HUES64 (cell line): ENCODE measurements at regions not wholly inside any gene's neighbourhood (a gene's known extent, or its start where the extent isn't known, plus 50 kb on each side); places are given as distances from the start of the nearest gene placed in this dataset.

Source experiments
- H3K27ac ChIP-seq: 2 replicates; pipeline ENCODE4 v1.7.0; 2013; ENCODE audit warnings: low read depth, low read length, inconsistent platforms
- H3K27me3 ChIP-seq: 2 replicates; pipeline ENCODE4 v1.6.1; 2013; ENCODE audit warnings: mild to moderate bottlenecking, low read length; ENCODE audit not compliant: insufficient read depth
- H3K36me3 ChIP-seq: 2 replicates; pipeline ENCODE4 v1.6.1; 2013; ENCODE audit warnings: mild to moderate bottlenecking, low read length; ENCODE audit not compliant: insufficient read depth
- H3K4me1 ChIP-seq: 2 replicates; pipeline ENCODE4 v1.6.1; 2013; ENCODE audit warnings: mild to moderate bottlenecking, low read length, moderate library complexity; ENCODE audit not compliant: insufficient read depth
- H3K4me3 ChIP-seq: 2 replicates; pipeline ENCODE4 v1.5.1; 2013; ENCODE audit warnings: mild to moderate bottlenecking, low read length, moderate library complexity
- H3K9ac ChIP-seq: 2 replicates; pipeline ENCODE4 v1.6.1; 2013; ENCODE audit warnings: mild to moderate bottlenecking, low read depth, low read length
- H3K9me3 ChIP-seq: 2 replicates; pipeline ENCODE4 v1.6.1; 2013; ENCODE audit warnings: low read depth, low read length; ENCODE audit not compliant: insufficient read depth
- WGBS: fragments of 150-250, 120-280 bp; methylation state at CpG from one replicate; pipeline ENCODE4 v1.1.7; 2013; ENCODE audit warnings: missing lambda C conversion rate; 5-methylcytosine and 5-hydroxymethylcytosine counted together

GRCh38 chr9:78453450-78453849 is 156.5 kb downstream of the PSAT1 start:
- no peak overlapping the region for H3K9ac ChIP-seq
- no peaks in the 10 kb centered on the region for H3K36me3 ChIP-seq
- H3K4me1 ChIP-seq, result peaks cover 6% of the 10 kb centered on the region; the same call in 1 of the 2 replicates
- 95% methylated on average over 7 of the region's 7 CpGs for WGBS
- no peak overlapping the region for H3K27ac ChIP-seq
- H3K4me3 ChIP-seq, result no peak overlapping the region
- no peaks in the 10 kb centered on the region for H3K9me3 ChIP-seq
- H3K27me3 ChIP-seq, result no peaks in the 10 kb centered on the region

DNA sequence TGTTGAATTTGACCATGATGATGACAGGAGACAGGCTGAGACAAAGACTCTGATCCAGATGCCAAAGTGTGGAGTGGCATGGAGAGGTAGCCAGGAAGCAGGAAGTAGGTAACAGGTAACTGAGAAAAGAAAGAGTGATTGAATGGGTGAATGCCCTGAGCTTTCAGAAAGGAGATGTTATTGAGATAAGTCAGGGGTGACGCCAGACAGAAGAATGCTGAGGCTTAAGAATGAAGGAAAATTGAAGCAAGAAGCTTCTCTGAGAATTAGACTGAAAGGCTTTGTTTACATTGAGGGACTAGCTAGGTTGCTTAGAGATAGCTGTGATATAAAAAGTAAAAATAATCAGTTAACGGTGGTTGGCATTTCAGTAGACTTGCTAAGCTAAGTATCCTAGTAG is 165.7 kb downstream of the PSAT1 start:
- no peak overlapping the region for H3K9ac ChIP-seq
- no peaks in the 10 kb centered on the region for H3K27me3 ChIP-seq
- H3K4me1 ChIP-seq, result no peaks in the 10 kb centered on the region
- no peaks in the 10 kb centered on the region for H3K36me3 ChIP-seq
- H3K9me3 ChIP-seq, result peaks cover 8% of the 10 kb centered on the region; the same call in 1 of the 2 replicates
- no peak overlapping the region for H3K27ac ChIP-seq
- no peak overlapping the region for H3K4me3 ChIP-seq
- 90% methylated on average over 2 of the region's 2 CpGs for WGBS

GRCh38 chr9:78463750-78464149 is 166.8 kb downstream of the PSAT1 start:
- H3K27ac ChIP-seq, result no peak overlapping the region
- no peaks in the 10 kb centered on the region for H3K4me1 ChIP-seq
- 90% methylated on average over 2 of the region's 3 CpGs for WGBS
- H3K4me3 ChIP-seq, result no peak overlapping the region
- peaks cover 8% of the 10 kb centered on the region; the same call in 1 of the 2 replicates for H3K9me3 ChIP-seq
- H3K9ac ChIP-seq, result no peak overlapping the region
- no peaks in the 10 kb centered on the region for H3K36me3 ChIP-seq
- H3K27me3 ChIP-seq, result no peaks in the 10 kb centered on the region

DNA sequence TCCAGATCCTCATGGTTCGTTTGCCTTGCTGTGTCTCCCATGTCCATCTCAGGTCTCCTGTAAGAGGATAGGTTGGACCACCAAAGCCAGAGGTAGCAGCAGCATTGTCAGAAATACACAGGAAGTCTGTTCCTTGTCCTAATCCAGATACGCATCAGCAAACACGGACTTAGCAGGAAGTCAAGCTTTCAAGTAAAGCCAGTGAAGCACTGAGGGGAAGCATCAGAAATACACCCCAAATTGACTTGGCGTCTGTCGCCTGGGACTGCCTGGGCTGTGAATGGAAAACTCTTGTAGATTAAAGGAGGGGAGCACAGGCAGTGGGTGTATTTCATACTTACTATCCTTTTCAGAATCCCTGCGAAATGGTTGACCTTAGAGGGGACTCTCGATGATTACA is 171.3 kb downstream of the PSAT1 start:
- Histone ChIP-seq H3K4me3 (no peak overlapping the region), H3K27ac (no peak overlapping the region), H3K9me3 (peaks cover 2% of the 10 kb centered on the region; the same call in 1 of the 2 replicates), H3K9ac (no peak overlapping the region), H3K4me1 (no peaks in the 10 kb centered on the region), H3K27me3 (no peaks in the 10 kb centered on the region), H3K36me3 (no peaks in the 10 kb centered on the region)
- WGBS, result 94% methylated on average over 7 of the region's 7 CpGs

DNA sequence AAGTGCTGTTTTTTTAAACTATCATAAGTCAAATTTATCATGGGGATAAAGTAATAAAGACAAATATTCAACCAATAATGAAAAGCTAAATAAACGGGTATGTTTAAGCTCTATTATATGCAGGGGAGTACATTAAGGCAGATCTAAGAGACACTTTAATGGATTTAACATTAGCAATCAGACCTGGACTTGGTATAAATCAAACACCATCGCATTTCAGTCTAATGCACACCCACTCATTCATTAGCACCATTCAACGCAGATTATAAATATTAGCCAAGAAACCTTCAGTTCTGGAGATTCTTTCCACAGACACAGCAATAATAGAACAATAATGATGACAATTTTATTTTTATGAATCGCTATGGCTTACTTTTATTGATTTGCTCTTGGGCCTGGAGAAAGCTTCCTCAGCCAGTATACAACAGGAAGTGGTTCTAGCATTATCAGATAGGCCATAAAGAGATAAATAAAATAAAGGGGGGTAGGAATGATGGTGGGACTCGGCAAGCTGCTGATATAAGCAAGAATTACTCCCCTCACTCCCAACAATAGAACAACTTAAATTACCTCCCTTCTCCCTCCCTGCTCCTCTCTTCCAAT is 172.2 kb downstream of the PSAT1 start:
- 97% methylated on average over 5 of the region's 5 CpGs for WGBS
- Histone ChIP-seq H3K4me1 (no peaks in the 10 kb centered on the region), H3K9me3 (no peaks in the 10 kb centered on the region; the same call in 1 of the 2 replicates), H3K9ac (no peak overlapping the region), H3K4me3 (no peak overlapping the region), H3K27ac (no peak overlapping the region), H3K36me3 (no peaks in the 10 kb centered on the region), H3K27me3 (no peaks in the 10 kb centered on the region)

DNA sequence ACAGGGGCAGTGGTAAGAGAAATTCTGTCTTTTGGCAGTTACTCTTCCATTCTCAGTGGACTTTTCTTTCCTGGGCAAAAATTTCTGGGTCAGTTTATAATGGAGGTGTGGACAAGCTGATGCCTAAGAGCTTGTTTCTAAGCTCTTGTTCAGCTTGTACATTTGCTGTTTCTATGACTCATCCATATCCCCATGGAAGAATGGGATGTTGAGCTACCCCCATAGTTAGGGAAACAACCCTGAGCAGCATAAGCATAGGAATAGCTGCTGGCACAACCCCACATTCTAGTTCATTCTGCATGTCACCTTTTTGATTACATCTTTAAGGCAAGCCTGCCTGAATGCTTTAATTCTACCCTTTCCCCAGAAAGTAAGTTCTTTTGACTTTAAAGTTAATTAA is 173.3 kb downstream of the PSAT1 start:
- Histone ChIP-seq H3K9ac (no peak overlapping the region), H3K9me3 (no peaks in the 10 kb centered on the region), H3K27me3 (no peaks in the 10 kb centered on the region), H3K27ac (no peak overlapping the region), H3K36me3 (no peaks in the 10 kb centered on the region), H3K4me3 (no peak overlapping the region), H3K4me1 (no peaks in the 10 kb centered on the region)

GRCh38 chr9:78470741-78471140 is 173.8 kb downstream of the PSAT1 start:
- H3K4me1 ChIP-seq, result no peaks in the 10 kb centered on the region
- H3K9me3 ChIP-seq, result no peaks in the 10 kb centered on the region
- H3K4me3 ChIP-seq, result no peak overlapping the region
- WGBS, result 85% methylated on average over 5 of the region's 5 CpGs
- H3K36me3 ChIP-seq, result no peaks in the 10 kb centered on the region
- H3K27me3 ChIP-seq, result no peaks in the 10 kb centered on the region
- no peak overlapping the region for H3K9ac ChIP-seq
- no peak overlapping the region for H3K27ac ChIP-seq

DNA sequence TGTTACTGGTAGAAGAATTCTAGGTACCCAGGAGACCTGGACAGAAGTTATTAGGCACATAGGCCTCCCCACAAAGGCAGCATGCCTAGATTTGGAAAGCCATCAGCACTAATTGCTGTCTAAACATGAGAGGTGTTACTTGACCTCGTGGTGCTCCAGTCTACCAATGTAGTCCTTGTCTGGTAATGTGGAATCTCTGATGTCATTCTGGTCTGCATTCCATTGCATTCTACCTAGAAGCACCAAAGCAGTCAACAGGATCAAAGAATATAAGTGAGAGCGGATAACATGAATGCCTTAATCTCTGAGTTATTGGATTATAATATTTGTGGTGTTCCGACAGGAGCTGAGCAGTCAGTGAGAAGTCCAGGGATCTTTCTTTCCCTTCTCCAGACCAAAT is 175.2 kb downstream of the PSAT1 start:
- Histone ChIP-seq H3K27ac (no peak overlapping the region), H3K36me3 (no peaks in the 10 kb centered on the region), H3K27me3 (no peaks in the 10 kb centered on the region), H3K4me1 (no peaks in the 10 kb centered on the region), H3K9ac (no peak overlapping the region), H3K4me3 (no peak overlapping the region), H3K9me3 (no peaks in the 10 kb centered on the region)
- WGBS, result 98% methylated on average over 3 of the region's 3 CpGs

DNA sequence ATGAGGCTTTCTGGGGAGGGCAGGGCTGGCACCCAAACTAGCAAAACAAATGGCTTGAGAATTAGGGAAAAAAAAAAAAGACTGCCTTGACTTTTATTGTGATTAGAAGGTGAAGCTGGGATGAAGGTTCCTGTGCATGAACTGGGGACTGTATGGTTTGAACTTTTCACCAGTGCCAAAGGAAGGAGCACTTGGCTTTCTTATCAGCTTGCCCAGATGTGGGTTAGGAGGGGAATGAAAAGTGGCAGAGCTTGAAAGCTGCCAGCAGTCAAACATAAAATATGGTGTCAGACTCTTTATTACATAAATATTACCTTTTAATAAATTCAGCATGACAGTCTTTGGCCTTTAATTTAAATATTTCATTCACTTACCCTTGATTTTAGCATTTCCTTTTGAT is 182.5 kb downstream of the PSAT1 start:
- Histone ChIP-seq H3K27me3 (no peaks in the 10 kb centered on the region), H3K4me3 (no peak overlapping the region), H3K4me1 (no peaks in the 10 kb centered on the region), H3K36me3 (no peaks in the 10 kb centered on the region), H3K9ac (no peak overlapping the region), H3K27ac (no peak overlapping the region), H3K9me3 (peaks cover 16% of the 10 kb centered on the region)

GRCh38 chr9:78486661-78487060 is 189.7 kb downstream of the PSAT1 start:
- H3K27me3 ChIP-seq, result no peaks in the 10 kb centered on the region
- peaks cover 17% of the 10 kb centered on the region for H3K9me3 ChIP-seq
- no peak overlapping the region for H3K27ac ChIP-seq
- H3K4me1 ChIP-seq, result no peaks in the 10 kb centered on the region
- WGBS, result 91% methylated on average over 2 of the region's 2 CpGs
- no peak overlapping the region for H3K9ac ChIP-seq
- no peak overlapping the region for H3K4me3 ChIP-seq
- H3K36me3 ChIP-seq, result no peaks in the 10 kb centered on the region

- no peak overlapping the region for H3K9ac ChIP-seq
- H3K27me3 ChIP-seq, result no peaks in the 10 kb centered on the region
- no peak overlapping the region for H3K4me3 ChIP-seq
- H3K27ac ChIP-seq, result no peak overlapping the region
- 85% methylated on average over 4 of the region's 4 CpGs for WGBS
- no peaks in the 10 kb centered on the region for H3K9me3 ChIP-seq
- H3K4me1 ChIP-seq, result no peaks in the 10 kb centered on the region
- no peaks in the 10 kb centered on the region for H3K36me3 ChIP-seq
Measured at GRCh38 chr9:78490231-78490630, 193.3 kb downstream of the PSAT1 start.

DNA sequence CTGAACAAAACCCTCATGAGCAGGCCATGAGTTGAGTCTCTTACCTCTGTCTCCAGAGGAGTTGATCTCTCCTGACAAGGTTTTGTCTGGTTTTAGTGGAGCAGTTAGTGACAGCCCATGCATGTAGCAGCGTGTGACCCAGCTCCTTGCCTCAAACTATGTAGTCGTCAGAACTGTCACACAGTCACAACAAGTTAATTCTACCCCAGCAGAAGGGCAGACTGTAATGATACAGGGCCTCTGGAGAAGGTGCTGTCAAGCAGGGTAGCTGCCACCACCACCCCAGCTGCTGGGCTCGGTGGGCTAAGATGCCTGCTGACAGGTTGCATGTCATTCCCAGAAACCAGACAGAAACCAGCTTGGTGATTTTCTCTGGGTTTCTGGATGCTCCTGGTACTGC is 194.5 kb downstream of the PSAT1 start:
- no peaks in the 10 kb centered on the region for H3K27me3 ChIP-seq
- H3K36me3 ChIP-seq, result no peaks in the 10 kb centered on the region
- WGBS, result 88% methylated on average over 3 of the region's 3 CpGs
- no peak overlapping the region for H3K4me3 ChIP-seq
- no peak overlapping the region for H3K9ac ChIP-seq
- no peak overlapping the region for H3K27ac ChIP-seq
- no peaks in the 10 kb centered on the region for H3K9me3 ChIP-seq
- no peaks in the 10 kb centered on the region for H3K4me1 ChIP-seq
